Prostate gland (tissue), 2 donors: ENCODE measurements at regions not wholly inside any gene's neighbourhood (a gene's known extent, or its start where the extent isn't known, plus 50 kb on each side); places are given as distances from the start of the nearest gene placed in this dataset.
A peak's percentile ranks its signal among the peaks of the same experiment; 100 is the strongest.

Experiments used
- DNase-seq: peaks from one replicate; pipeline ENCODE4 v3.0.0-alpha.2; 2019; ENCODE audit warnings: low spot score
- H3K27ac ChIP-seq, 2 donors: fragments of 200-600 bp; sonication (generic); 2 replicates each; pipeline ENCODE4 v1.5.1; 2017 to 2019
- H3K27me3 ChIP-seq: fragments of 200-600 bp; sonication (generic); replicated peaks from 2 replicates; pipeline ENCODE4 v1.5.1; 2019; ENCODE audit not compliant: insufficient read depth
- H3K36me3 ChIP-seq, 2 donors: fragments of 200-600 bp; sonication (generic); 1 replicate in 1 of 2; 2 replicates in 1 of 2; pipeline versions ENCODE4 v1.5.1 to v1.8.1; 2017 to 2019
- H3K4me1 ChIP-seq: fragments of 200-600 bp; sonication (generic); replicated peaks from 2 replicates; pipeline ENCODE4 v1.5.1; 2019
- H3K4me3 ChIP-seq, 2 donors: fragments of 200-600 bp; sonication (generic); 2 replicates each; pipeline ENCODE4 v1.5.1; 2017 to 2019
- H3K9me3 ChIP-seq: fragments of 200-600 bp; sonication (generic); 2 replicates; pipeline ENCODE4 v1.5.1; 2017
- CTCF ChIP-seq, 4 experiments: fragments of 200-600 bp in 2 of 4; fragments of 450-650 bp in 2 of 4; sonication (generic) in 2 of 4; IDR thresholded peaks; 1 replicate in 3 of 4; 2 replicates in 1 of 4; pipeline ENCODE4 v1.5.1; 2016 to 2019; ENCODE audit warnings: antibody characterized with exemption in 4 of 4, mild to moderate bottlenecking in 2 of 4, moderate library complexity in 2 of 4
- POLR2A ChIP-seq: fragments of 450-650 bp; IDR thresholded peaks from one replicate; pipeline ENCODE4 v1.6.1; 2016; ENCODE audit warnings: antibody characterized with exemption, mild to moderate bottlenecking
- POLR2AphosphoS5 ChIP-seq: sonication (generic); formaldehyde crosslinking; IDR thresholded peaks from one replicate; pipeline ENCODE4 v1.6.1; 2017; ENCODE audit warnings: antibody characterized with exemption
- WGBS: methylation state at CpG from one replicate; pipeline ENCODE4 v1.1.5; 2018; 5-methylcytosine and 5-hydroxymethylcytosine counted together
- intact Hi-C: fragments of 100-400 bp; cut with DNase I; formaldehyde crosslinking; loops from one replicate; pipeline ENCODE4 v1.14.2; 2022

GRCh38 chr14:22513066-22513812 lies 75.8 kb downstream of the DAD1 start:
- Histone ChIP-seq H3K4me1 (no peaks in the 10 kb centered on the region), H3K27me3 (no peaks in the 10 kb centered on the region), H3K4me3 (no peak overlapping the region), H3K36me3 (no peaks in the 10 kb centered on the region), H3K27ac (peak overlapping the region; percentile 38 to 41), H3K9me3 (no peaks in the 10 kb centered on the region)
- intact Hi-C loops: no loop called here
- 32% methylated on average over 3 of the region's 3 CpGs for WGBS
- peak; percentile 38 for TF ChIP-seq POLR2AphosphoS5
- TF ChIP-seq POLR2A: no peak
- DNase-seq: no peak

- no peak for DNase-seq
- Histone ChIP-seq H3K36me3 (no peaks in the 10 kb centered on the region), H3K4me3 (no peak overlapping the region), H3K27me3 (no peaks in the 10 kb centered on the region), H3K27ac (peak overlapping the region; percentile 38 to 41), H3K9me3 (no peaks in the 10 kb centered on the region), H3K4me1 (no peaks in the 10 kb centered on the region)
- TF ChIP-seq CTCF (IDR thresholded peaks at IDR 0.05): no peak
- no peak for TF ChIP-seq POLR2A
- no peak for TF ChIP-seq POLR2AphosphoS5
- intact Hi-C loops: no loop called here
- 53% methylated on average over 2 of the region's 2 CpGs for WGBS
Measured at GRCh38 chr14:22512106-22512814, 76.8 kb downstream of the DAD1 start.

GRCh38 chr14:22510527-22511110 lies 78.4 kb downstream of the DAD1 start:
- no peak overlapping the region for H3K4me3 ChIP-seq
- no peaks in the 10 kb centered on the region for H3K9me3 ChIP-seq

GRCh38 chr14:22509751-22510300 lies 79.2 kb downstream of the DAD1 start:
- no peaks in the 10 kb centered on the region for H3K9me3 ChIP-seq
- H3K36me3 ChIP-seq: no peaks in the 10 kb centered on the region
- no peak overlapping the region for H3K4me3 ChIP-seq
- intact Hi-C loops: no loop called here
- DNase-seq: no peak
- no peak for TF ChIP-seq POLR2AphosphoS5
- TF ChIP-seq POLR2A: no peak
- TF ChIP-seq CTCF (IDR thresholded peaks at IDR 0.05): no peak
- H3K27me3 ChIP-seq: no peaks in the 10 kb centered on the region
- 47% methylated on average over 5 of the region's 5 CpGs for WGBS
- H3K4me1 ChIP-seq: no peaks in the 10 kb centered on the region
- H3K27ac ChIP-seq: peak overlapping the region in 1 of 2 donors; percentile 25

More at GRCh38 chr14:22510527-22511110, 78.4 kb downstream of the DAD1 start:
- no peaks in the 10 kb centered on the region for H3K4me1 ChIP-seq
- no peak for DNase-seq
- TF ChIP-seq POLR2AphosphoS5 (no peak), POLR2A (no peak), CTCF (IDR thresholded peaks at IDR 0.05) (no peak)
- intact Hi-C loops: no loop called here
- WGBS: 15% methylated on average over 3 of the region's 3 CpGs
- H3K27me3 ChIP-seq: no peaks in the 10 kb centered on the region
- H3K27ac ChIP-seq: peak overlapping the region in 1 of 2 donors; percentile 25
- H3K36me3 ChIP-seq: no peaks in the 10 kb centered on the region

GRCh38 chr14:22509036-22509709 lies 79.9 kb downstream of the DAD1 start:
- no peak overlapping the region for H3K27ac ChIP-seq
- intact Hi-C loops: no loop called here
- no peaks in the 10 kb centered on the region for H3K4me1 ChIP-seq
- H3K27me3 ChIP-seq: no peaks in the 10 kb centered on the region
- H3K36me3 ChIP-seq: no peaks in the 10 kb centered on the region
- no peak for DNase-seq
- no peak for TF ChIP-seq CTCF (IDR thresholded peaks at IDR 0.05)
- TF ChIP-seq POLR2A: no peak
- no peak for TF ChIP-seq POLR2AphosphoS5
- WGBS: 81% methylated on average over 7 of the region's 7 CpGs
- H3K9me3 ChIP-seq: no peaks in the 10 kb centered on the region
- no peak overlapping the region for H3K4me3 ChIP-seq
